Heart left ventricle (tissue), 16 donors: ENCODE measurements at regions not wholly inside any gene's neighbourhood (a gene's known extent, or its start where the extent isn't known, plus 50 kb on each side); places are given as distances from the start of the nearest gene placed in this dataset.

Experiments used
- ATAC-seq, 4 donors: fragments of 200-7000 bp; cut with Tn5 transposase; one replicate each; pipeline ENCODE4 v1.9.1; 2020 to 2022; ENCODE audit warnings: moderate library complexity in 4 of 4, mild to moderate bottlenecking in 3 of 4, moderate number of reproducible peaks in 1 of 4
- DNase-seq, 5 donors: peaks; one replicate each; pipeline ENCODE4 v3.0.0-alpha.2; 2020
- H3K27ac ChIP-seq, 12 donors: fragments of 200-600 bp; sonication (generic) in 4 of 12; one replicate each; pipeline versions ENCODE4 v1.5.0 to v1.8.0; 2016 to 2022; ENCODE audit warnings: mild to moderate bottlenecking in 2 of 12
- H3K27me3 ChIP-seq, 9 donors: fragments of 200-600 bp; sonication (generic) in 2 of 9; one replicate each; pipeline versions ENCODE4 v1.5.1 to v1.8.0; 2016 to 2022; ENCODE audit warnings: mild to moderate bottlenecking in 3 of 9
- H3K36me3 ChIP-seq, 9 donors: fragments of 200-600 bp; sonication (generic) in 2 of 9; one replicate each; pipeline versions ENCODE4 v1.5.0 to v1.8.0; 2018 to 2022; ENCODE audit warnings: mild to moderate bottlenecking in 2 of 9
- H3K4me1 ChIP-seq, 12 donors: fragments of 200-600 bp; sonication (generic) in 4 of 12; one replicate each; pipeline versions ENCODE4 v1.5.0 to v1.8.0; 2016 to 2022; ENCODE audit warnings: mild to moderate bottlenecking in 3 of 12
- H3K4me3 ChIP-seq, 12 donors: fragments of 200-600 bp; sonication (generic) in 4 of 12; one replicate each; pipeline versions ENCODE4 v1.5.0 to v1.8.0; 2017 to 2022; ENCODE audit warnings: mild to moderate bottlenecking in 9 of 12, moderate library complexity in 4 of 12
- H3K9me3 ChIP-seq, 12 donors: fragments of 200-600 bp; sonication (generic) in 4 of 12; one replicate each; pipeline versions ENCODE4 v1.5.0 to v1.8.0; 2016 to 2022; ENCODE audit warnings: mild to moderate bottlenecking in 1 of 12
- POLR2A ChIP-seq, 2 donors: fragments of 450-650 bp; IDR thresholded peaks; one replicate each; pipeline ENCODE4 v1.6.1; 2017; ENCODE audit warnings: antibody characterized with exemption in 2 of 2, mild to moderate bottlenecking in 2 of 2, moderate library complexity in 2 of 2
- WGBS, 4 donors: extraction: QIAGEN DNeasy Blood & Tissue Kit in 2 of 4; methylation state at CpG; one replicate each; pipeline versions ENCODE4 v1.1.5 to v1.1.7; 2013 to 2018; 5-methylcytosine and 5-hydroxymethylcytosine counted together
- intact Hi-C, 10 donors: fragments of 100-400 bp; cut with DNase I; formaldehyde crosslinking; loops; one replicate each; pipeline versions ENCODE4 v1.11.1 to v1.14.2; 2022
- TF ChIP-seq, protein P1 (sequence below), 12 donors: fragments of 200-600 bp; sonication (generic) in 4 of 12; IDR thresholded peaks; one replicate each; pipeline versions ENCODE4 v1.5.0 to v1.8.0; 2018 to 2022; ENCODE audit warnings: antibody characterized with exemption in 12 of 12, mild to moderate bottlenecking in 5 of 12
- donor health status: ischemic (EF 13 %, LVEDD 7.1; RV severe dilation, severe dysfunction).
- donor health status: healthy with polysubstance abuse.
- donor health status: DM: no; HTN: yes; CAD: no.
- donor health status: DM: no; HTN: no; CAD: no.
- donor health status: ischemic (EF 25% LVEDD 6.9; RV normal size, moderate dysfunction).
- donor health status: ischemic (EF 25% LVEDD 5.7; RV mildly dilated, moderate dysfunction).
- donor health status: healthy.
- donor health status: DM: yes; HTN: yes; CAD: no.
- donor health status: ischemic (EF 35%, LVEDD 5.7; RV mildly dilated, moderate dysfunction).
- donor health status: nonischemic (EF 11% LVEDD 7.7; RV severe dilation, severe dysfunction).
- donor health status: DM: yes; HTN: yes; CAD: no.
- donor health status: PGD.
- donor health status: ischemic (EF 29% LVEDD 5.4; RV normal size, mild dysfunction).
- donor health status: nonischemic (EF 23%, LVEDD 6.1; RV moderate dilation, normal function).

DNA sequence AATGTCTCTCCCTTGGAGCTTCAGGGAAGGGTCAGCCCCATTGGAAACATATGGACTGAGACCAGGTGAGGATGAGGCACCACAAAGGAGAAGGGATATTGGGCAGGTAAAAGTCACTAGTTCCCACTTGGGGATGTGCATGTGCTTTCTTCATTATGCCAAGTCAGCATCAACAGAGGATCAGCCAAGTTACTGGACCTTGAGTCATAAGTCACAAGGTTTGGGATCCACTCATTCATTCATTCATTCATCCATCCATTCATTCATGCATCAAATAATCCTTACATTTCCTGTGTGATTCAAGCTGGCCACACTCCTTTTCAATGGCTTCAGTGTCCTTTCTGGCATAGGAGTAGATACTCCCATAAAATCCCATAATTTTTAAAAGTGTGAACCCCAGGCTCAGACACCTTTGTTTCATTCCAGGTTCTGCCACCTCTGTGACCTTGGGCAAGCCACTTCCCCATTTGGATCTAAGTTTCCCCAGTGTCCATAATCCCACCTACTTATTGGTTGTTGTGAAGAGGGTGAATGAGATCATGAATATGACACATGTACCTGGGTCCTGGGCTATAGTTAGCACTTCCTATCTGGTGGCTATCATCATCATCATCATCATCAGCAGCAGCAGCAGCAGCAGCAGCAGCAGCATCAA is 162.1 kb upstream of the LHX5 start:
- H3K27ac ChIP-seq: no peak overlapping the region
- ATAC-seq (no peak), DNase-seq (no peak)
- H3K9me3 ChIP-seq: peaks cover 0 to 28% (median 13%) of the 10 kb centered on the region in 12 donors
- TF ChIP-seq, protein P1, sequence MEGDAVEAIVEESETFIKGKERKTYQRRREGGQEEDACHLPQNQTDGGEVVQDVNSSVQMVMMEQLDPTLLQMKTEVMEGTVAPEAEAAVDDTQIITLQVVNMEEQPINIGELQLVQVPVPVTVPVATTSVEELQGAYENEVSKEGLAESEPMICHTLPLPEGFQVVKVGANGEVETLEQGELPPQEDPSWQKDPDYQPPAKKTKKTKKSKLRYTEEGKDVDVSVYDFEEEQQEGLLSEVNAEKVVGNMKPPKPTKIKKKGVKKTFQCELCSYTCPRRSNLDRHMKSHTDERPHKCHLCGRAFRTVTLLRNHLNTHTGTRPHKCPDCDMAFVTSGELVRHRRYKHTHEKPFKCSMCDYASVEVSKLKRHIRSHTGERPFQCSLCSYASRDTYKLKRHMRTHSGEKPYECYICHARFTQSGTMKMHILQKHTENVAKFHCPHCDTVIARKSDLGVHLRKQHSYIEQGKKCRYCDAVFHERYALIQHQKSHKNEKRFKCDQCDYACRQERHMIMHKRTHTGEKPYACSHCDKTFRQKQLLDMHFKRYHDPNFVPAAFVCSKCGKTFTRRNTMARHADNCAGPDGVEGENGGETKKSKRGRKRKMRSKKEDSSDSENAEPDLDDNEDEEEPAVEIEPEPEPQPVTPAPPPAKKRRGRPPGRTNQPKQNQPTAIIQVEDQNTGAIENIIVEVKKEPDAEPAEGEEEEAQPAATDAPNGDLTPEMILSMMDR (IDR thresholded peaks at IDR 0.05): no peak
- TF ChIP-seq POLR2A (IDR thresholded peaks at IDR 0.05): no peak
- H3K36me3 ChIP-seq: no peaks in the 10 kb centered on the region
- intact Hi-C loops: no loop called here
- H3K4me1 ChIP-seq: peaks cover 0 to 3% (median 0%) of the 10 kb centered on the region in 12 donors
- H3K27me3 ChIP-seq: peaks cover 0 to 27% (median 15%) of the 10 kb centered on the region in 9 donors
- no peak overlapping the region for H3K4me3 ChIP-seq

GRCh38 chr12:113630625-113631024 is 159.0 kb upstream of the LHX5 start:
- TF ChIP-seq, protein P1 (IDR thresholded peaks at IDR 0.05): no peak
- TF ChIP-seq POLR2A (IDR thresholded peaks at IDR 0.05): no peak
- DNase-seq: no peak
- Histone ChIP-seq H3K36me3 (no peaks in the 10 kb centered on the region), H3K27me3 (peaks cover 0 to 6% (median 0%) of the 10 kb centered on the region in 9 donors), H3K4me3 (no peak overlapping the region), H3K27ac (no peak overlapping the region), H3K4me1 (no peaks in the 10 kb centered on the region), H3K9me3 (peaks cover 0 to 51% (median 27%) of the 10 kb centered on the region in 12 donors)
- intact Hi-C loops: no loop called here
- ATAC-seq: no peak

DNA sequence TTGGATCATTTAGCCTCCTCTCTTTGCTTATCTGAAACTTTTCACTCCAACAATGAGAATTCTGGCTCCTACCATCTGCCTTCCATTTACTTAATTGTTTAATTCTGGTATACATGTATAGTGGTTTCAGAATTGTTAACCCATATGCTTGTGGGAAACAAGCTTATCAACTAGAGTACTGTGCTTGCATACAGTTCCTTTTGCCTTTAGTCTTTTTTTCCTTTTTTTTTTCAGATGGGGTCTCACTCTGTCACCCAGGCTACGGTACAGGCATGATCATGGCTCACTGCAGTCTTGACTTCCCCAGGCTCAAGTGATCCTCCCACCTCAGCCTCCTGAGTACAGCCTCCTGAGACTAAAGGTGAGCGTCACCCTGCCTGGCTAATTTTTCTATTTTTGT is 153.8 kb upstream of the LHX5 start:
- intact Hi-C loops: no loop called here
- DNase-seq (no peak), ATAC-seq (no peak)
- Histone ChIP-seq H3K4me1 (no peaks in the 10 kb centered on the region), H3K27ac (no peak overlapping the region), H3K27me3 (no peaks in the 10 kb centered on the region), H3K4me3 (no peak overlapping the region), H3K9me3 (peaks cover 0 to 63% (median 28%) of the 10 kb centered on the region in 12 donors), H3K36me3 (no peaks in the 10 kb centered on the region)
- TF ChIP-seq POLR2A (IDR thresholded peaks at IDR 0.05): no peak
- TF ChIP-seq, protein P1 (IDR thresholded peaks at IDR 0.05): no peak
- 79 to 88% (median 84%) methylated on average over 2 of the region's 2 CpGs for WGBS, 4 donors

- Histone ChIP-seq H3K36me3 (no peaks in the 10 kb centered on the region), H3K9me3 (peaks cover 0 to 43% (median 18%) of the 10 kb centered on the region in 12 donors), H3K4me1 (no peaks in the 10 kb centered on the region), H3K27me3 (peaks cover 0 to 16% (median 0%) of the 10 kb centered on the region in 9 donors), H3K27ac (no peak overlapping the region), H3K4me3 (no peak overlapping the region)
- TF ChIP-seq POLR2A (IDR thresholded peaks at IDR 0.05): no peak
- TF ChIP-seq, protein P1 (IDR thresholded peaks at IDR 0.05): no peak
- DNase-seq (no peak), ATAC-seq (no peak)
- intact Hi-C loops: no loop called here
- 53 to 57% (median 54%) methylated on average over 8 to 10 of the region's 10 CpGs for WGBS, 4 donors
These were observed 150.7 kb upstream of the LHX5 start for GRCh38 chr12:113622410-113622809.
